ENCODE measurements at regions not wholly inside any gene's neighbourhood (a gene's known extent, or its start where the extent isn't known, plus 50 kb on each side); places are given as distances from the start of the nearest gene placed in this dataset.

DNA sequence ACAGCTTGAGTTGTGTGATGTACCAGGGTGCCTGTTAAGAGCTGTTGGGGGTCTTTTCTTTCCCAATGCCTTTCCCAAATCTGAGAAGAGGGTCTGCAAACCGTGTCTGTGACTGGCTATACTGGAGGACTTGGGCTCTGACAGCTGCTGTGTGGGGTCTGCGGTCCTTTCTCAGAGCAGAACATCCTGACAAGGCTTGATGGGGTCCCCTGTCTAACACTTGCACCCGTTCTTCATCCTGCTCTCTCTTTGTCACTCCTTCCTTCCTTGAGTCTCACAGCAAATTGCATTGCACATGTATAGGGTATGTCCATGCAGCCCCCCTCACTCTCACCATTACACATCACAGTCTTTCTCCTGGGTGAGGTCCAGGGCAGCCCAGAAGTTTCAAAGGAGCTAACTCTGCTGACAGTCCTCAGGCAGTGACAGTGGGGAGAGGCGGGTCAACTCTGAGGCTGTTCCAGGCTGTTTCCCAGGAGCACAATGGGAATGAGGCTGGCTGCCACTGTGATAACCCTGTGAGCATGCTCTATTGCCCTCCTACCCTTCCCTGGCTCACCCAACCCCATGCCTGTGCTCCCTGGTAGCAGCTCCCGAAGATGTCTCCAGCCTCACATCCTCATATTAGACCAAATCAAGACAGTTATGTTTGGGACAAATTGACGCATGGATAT is 163.2 kb upstream of the GGTLC1 start:
- DNase-seq = no peak
- Histone ChIP-seq H3K4me3 (ENCODE audit: low read length) (no peak overlapping the region), H3K9ac (ENCODE audit: extremely low read depth, low read length, poor library complexity, severe bottlenecking) (no peak overlapping the region), H3K27ac (ENCODE audit: low read depth, low read length) (no peak overlapping the region), H3K9me3 (ENCODE audit: control insufficient read depth, low read length) (no peaks in the 10 kb centered on the region), H3K4me1 (ENCODE audit: control insufficient read depth, insufficient read depth, low read length) (no peaks in the 10 kb centered on the region), H3K27me3 (ENCODE audit: control insufficient read depth, insufficient read depth, low read length, poor library complexity, severe bottlenecking) (no peaks in the 10 kb centered on the region), H3K36me3 (ENCODE audit: control insufficient read depth, insufficient read depth, low read length) (no peaks in the 10 kb centered on the region)
- Mint-ChIP-seq H3K4me1 (peaks cover 14% of the 10 kb centered on the region), H3K36me3 (ENCODE audit: low read depth) (no peaks in the 10 kb centered on the region), H3K27me3 (ENCODE audit: insufficient read depth) (peaks cover 32% of the 10 kb centered on the region), H3K9me3 (no peaks in the 10 kb centered on the region), H3K4me3 (no peak overlapping the region), H3K27ac (no peak overlapping the region)
- TF ChIP-seq, protein P1, sequence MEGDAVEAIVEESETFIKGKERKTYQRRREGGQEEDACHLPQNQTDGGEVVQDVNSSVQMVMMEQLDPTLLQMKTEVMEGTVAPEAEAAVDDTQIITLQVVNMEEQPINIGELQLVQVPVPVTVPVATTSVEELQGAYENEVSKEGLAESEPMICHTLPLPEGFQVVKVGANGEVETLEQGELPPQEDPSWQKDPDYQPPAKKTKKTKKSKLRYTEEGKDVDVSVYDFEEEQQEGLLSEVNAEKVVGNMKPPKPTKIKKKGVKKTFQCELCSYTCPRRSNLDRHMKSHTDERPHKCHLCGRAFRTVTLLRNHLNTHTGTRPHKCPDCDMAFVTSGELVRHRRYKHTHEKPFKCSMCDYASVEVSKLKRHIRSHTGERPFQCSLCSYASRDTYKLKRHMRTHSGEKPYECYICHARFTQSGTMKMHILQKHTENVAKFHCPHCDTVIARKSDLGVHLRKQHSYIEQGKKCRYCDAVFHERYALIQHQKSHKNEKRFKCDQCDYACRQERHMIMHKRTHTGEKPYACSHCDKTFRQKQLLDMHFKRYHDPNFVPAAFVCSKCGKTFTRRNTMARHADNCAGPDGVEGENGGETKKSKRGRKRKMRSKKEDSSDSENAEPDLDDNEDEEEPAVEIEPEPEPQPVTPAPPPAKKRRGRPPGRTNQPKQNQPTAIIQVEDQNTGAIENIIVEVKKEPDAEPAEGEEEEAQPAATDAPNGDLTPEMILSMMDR (conservative IDR thresholded peaks at IDR 0.05) = no peak
- 86 to 91% methylated on average over 6 of the region's 6 CpGs for WGBS, 2 experiments (ENCODE audit: insufficient coverage in 1 of 2, insufficient read length in 1 of 2)

DNA sequence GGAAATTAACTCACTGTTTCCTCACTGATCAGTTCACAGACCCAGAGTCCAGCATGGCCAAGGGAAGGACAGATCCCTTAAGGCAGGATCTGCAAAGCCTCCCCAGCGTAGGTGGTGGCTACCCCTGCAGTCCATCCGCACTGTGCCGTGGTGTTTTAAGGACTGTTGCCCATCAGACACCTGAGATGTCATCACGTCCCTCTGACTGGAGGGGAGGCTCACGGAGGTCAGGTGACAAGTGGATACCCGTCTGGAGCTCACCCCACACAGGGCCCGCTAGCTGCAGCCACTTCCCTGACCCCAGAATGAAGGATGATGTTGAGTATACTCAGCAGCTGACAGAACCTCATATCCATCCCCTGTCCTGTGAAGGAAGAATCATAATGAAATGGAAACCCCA is 161.8 kb upstream of the GGTLC1 start:
- Mint-ChIP-seq H3K9me3 (no peaks in the 10 kb centered on the region), H3K4me1 (peaks cover 14% of the 10 kb centered on the region), H3K27ac (no peak overlapping the region), H3K36me3 (ENCODE audit: low read depth) (no peaks in the 10 kb centered on the region), H3K4me3 (no peak overlapping the region), H3K27me3 (ENCODE audit: insufficient read depth) (peaks cover 25% of the 10 kb centered on the region)
- H3K4me3 ChIP-seq (ENCODE audit: low read length) = no peak overlapping the region
- no peaks in the 10 kb centered on the region for H3K27me3 ChIP-seq (ENCODE audit: control insufficient read depth, insufficient read depth, low read length, poor library complexity, severe bottlenecking)
- TF ChIP-seq, protein P1 (conservative IDR thresholded peaks at IDR 0.05) = no peak
- H3K36me3 ChIP-seq (ENCODE audit: control insufficient read depth, insufficient read depth, low read length) = no peaks in the 10 kb centered on the region
- H3K4me1 ChIP-seq (ENCODE audit: control insufficient read depth, insufficient read depth, low read length) = no peaks in the 10 kb centered on the region
- H3K9me3 ChIP-seq (ENCODE audit: control insufficient read depth, low read length) = no peaks in the 10 kb centered on the region
- DNase-seq = no peak
- WGBS, 2 experiments (ENCODE audit: insufficient coverage in 1 of 2, insufficient read length in 1 of 2) = 92 to 100% methylated on average over 3 to 7 of the region's 7 CpGs
- H3K27ac ChIP-seq (ENCODE audit: low read depth, low read length) = no peak overlapping the region
- H3K9ac ChIP-seq (ENCODE audit: extremely low read depth, low read length, poor library complexity, severe bottlenecking) = no peak overlapping the region

DNA sequence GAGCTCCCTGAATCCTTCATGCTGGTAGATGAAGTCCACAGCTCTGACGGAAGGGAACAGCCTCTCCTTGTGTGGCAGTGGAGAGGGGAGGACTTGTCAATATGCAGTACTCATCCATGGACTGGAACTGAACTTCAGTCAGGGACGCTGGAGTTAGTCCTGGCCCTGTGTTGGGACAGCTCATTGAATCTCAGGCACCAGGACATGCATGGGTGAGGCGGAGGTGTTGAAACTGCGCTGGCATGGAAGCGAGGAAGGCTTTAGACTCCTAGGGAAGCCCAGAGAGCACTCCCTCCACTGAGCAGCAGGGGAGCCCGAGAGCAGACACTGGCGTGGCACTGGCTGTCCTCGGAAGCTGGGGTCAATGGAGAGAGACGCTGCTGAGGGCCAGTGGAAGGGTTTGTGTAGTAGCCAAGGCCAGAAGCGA is 161.3 kb upstream of the GGTLC1 start:
- TF ChIP-seq, protein P1 (conservative IDR thresholded peaks at IDR 0.05) = peak; percentile 83
- 72 to 82% methylated on average over 6 to 10 of the region's 10 CpGs for WGBS, 2 experiments (ENCODE audit: insufficient coverage in 1 of 2, insufficient read length in 1 of 2)
- no peaks in the 10 kb centered on the region for H3K9me3 ChIP-seq (ENCODE audit: control insufficient read depth, low read length)
- H3K27ac ChIP-seq (ENCODE audit: low read depth, low read length) = no peak overlapping the region
- peak; percentile 91 for DNase-seq
- H3K4me3 ChIP-seq (ENCODE audit: low read length) = no peak overlapping the region
- no peaks in the 10 kb centered on the region for H3K4me1 ChIP-seq (ENCODE audit: control insufficient read depth, insufficient read depth, low read length)
- H3K9ac ChIP-seq (ENCODE audit: extremely low read depth, low read length, poor library complexity, severe bottlenecking) = no peak overlapping the region
- peaks cover 23% of the 10 kb centered on the region for H3K27me3 Mint-ChIP-seq (ENCODE audit: insufficient read depth)
- no peaks in the 10 kb centered on the region for H3K27me3 ChIP-seq (ENCODE audit: control insufficient read depth, insufficient read depth, low read length, poor library complexity, severe bottlenecking)
- no peak overlapping the region for H3K4me3 Mint-ChIP-seq
- H3K9me3 Mint-ChIP-seq = no peaks in the 10 kb centered on the region
- peaks cover 14% of the 10 kb centered on the region for H3K4me1 Mint-ChIP-seq
- no peaks in the 10 kb centered on the region for H3K36me3 ChIP-seq (ENCODE audit: control insufficient read depth, insufficient read depth, low read length)
- H3K36me3 Mint-ChIP-seq (ENCODE audit: low read depth) = no peaks in the 10 kb centered on the region
- no peak overlapping the region for H3K27ac Mint-ChIP-seq
